ENCODE measurements at regions not wholly inside any gene's neighbourhood (a gene's known extent, or its start where the extent isn't known, plus 50 kb on each side); places are given as distances from the start of the nearest gene placed in this dataset.
"Not testable (repeated sequence)": the region's sequence is repeated elsewhere in the genome, so short reads cannot be mapped to it uniquely, and the experiment has no call there.

GRCh38 chr11:45754741-45755140 is 50.2 kb upstream of the SLC35C1 start:
- no peak for ATAC-seq

- no peak for ATAC-seq
These were observed 50.7 kb upstream of the SLC35C1 start for GRCh38 chr11:45754261-45754709.

- no peak for ATAC-seq
These were observed 52.8 kb upstream of the SLC35C1 start for GRCh38 chr11:45752106-45752505.

GRCh38 chr11:45751430-45751829 is 53.5 kb upstream of the SLC35C1 start:
- ATAC-seq, result no peak

- ATAC-seq, result no peak
These were observed 54.5 kb upstream of the SLC35C1 start for GRCh38 chr11:45750439-45750838.

GRCh38 chr11:45748801-45749200 is 56.1 kb upstream of the SLC35C1 start:
- no peak for ATAC-seq

- no peak for ATAC-seq
These were observed 59.7 kb upstream of the SLC35C1 start for GRCh38 chr11:45745065-45745811.

- ATAC-seq, result no peak
These were observed 61.1 kb upstream of the SLC35C1 start for GRCh38 chr11:45743556-45744468.

- ATAC-seq, result no peak
These were observed 63.4 kb upstream of the SLC35C1 start for GRCh38 chr11:45741582-45741981.

GRCh38 chr11:45741032-45741431 is 63.9 kb upstream of the SLC35C1 start:
- ATAC-seq, result no peak

GRCh38 chr11:45739866-45740265 is 65.1 kb upstream of the SLC35C1 start:
- ATAC-seq, result no peak

GRCh38 chr11:45739071-45739470 is 65.9 kb upstream of the SLC35C1 start:
- not testable (repeated sequence) for ATAC-seq

- ATAC-seq, result not testable (repeated sequence)
These were observed 66.8 kb upstream of the SLC35C1 start for GRCh38 chr11:45738194-45738593.

GRCh38 chr11:45737056-45737455 is 67.9 kb upstream of the SLC35C1 start:
- ATAC-seq, result peak; percentile 46 to 62

GRCh38 chr11:45736424-45736823 is 68.5 kb upstream of the SLC35C1 start:
- ATAC-seq, result no peak

- no peak for ATAC-seq
These were observed 67.8 kb upstream of the CHST1 start for GRCh38 chr11:45733176-45733575.

GRCh38 chr11:45732343-45732742 is 66.9 kb upstream of the CHST1 start:
- no peak for ATAC-seq

GRCh38 chr11:45731171-45731570 is 65.7 kb upstream of the CHST1 start:
- not testable (repeated sequence) for ATAC-seq

- ATAC-seq, result no peak
These were observed 64.6 kb upstream of the CHST1 start for GRCh38 chr11:45730014-45730413.

- ATAC-seq, result no peak
These were observed 61.2 kb upstream of the CHST1 start for GRCh38 chr11:45726493-45727054.

- ATAC-seq, result peak in 1 of 2 donors; percentile 38
These were observed 60.5 kb upstream of the CHST1 start for GRCh38 chr11:45725776-45726492.

GRCh38 chr11:45725121-45725520 is 59.7 kb upstream of the CHST1 start:
- ATAC-seq, result no peak

- ATAC-seq, result no peak
These were observed 58.7 kb upstream of the CHST1 start for GRCh38 chr11:45724153-45724552.

Measured in activated CD4-positive, CD25-positive, alpha-beta regulatory T cell treated with anti-CD3 and anti-CD28 coated beads, Interleukin-2, amount 50 U/mL, for 24 hours (primary cell).